ENCODE measurements at regions not wholly inside any gene's neighbourhood (a gene's known extent, or its start where the extent isn't known, plus 50 kb on each side); places are given as distances from the start of the nearest gene placed in this dataset.

DNA sequence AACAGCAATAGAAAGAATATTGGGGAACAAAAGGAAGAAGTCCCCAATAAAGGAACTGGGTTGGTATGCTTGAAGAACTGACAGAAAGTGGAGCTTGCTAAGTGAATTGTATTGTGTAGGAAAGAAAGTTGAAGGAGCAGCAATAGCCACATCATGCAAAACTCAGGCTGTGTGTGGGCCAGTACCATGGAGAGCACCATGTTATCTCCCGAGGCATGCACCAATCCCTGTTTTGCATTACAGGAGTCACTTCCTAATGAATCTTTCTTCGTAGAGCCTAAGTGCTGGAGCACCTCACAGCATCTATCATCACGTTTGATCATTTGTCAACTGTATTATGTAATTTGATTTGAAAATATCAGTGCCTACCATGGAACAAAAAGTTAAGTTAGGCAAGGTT is 137.7 kb upstream of the NMUR2 start:
- CTCF ChIA-PET, result interaction anchor here (0.6 kb wide), 1 partner anchor 574 kb away, joined by 3 read pairs; no protein-coding TSS in a partner anchor
- H3K4me3 Mint-ChIP-seq (ENCODE audit: low read depth, unreplicated experiment), result no peak overlapping the region
- H3K4me1 Mint-ChIP-seq (ENCODE audit: low read depth, unreplicated experiment), result no peaks in the 10 kb centered on the region
- TF ChIP-seq, protein P1, sequence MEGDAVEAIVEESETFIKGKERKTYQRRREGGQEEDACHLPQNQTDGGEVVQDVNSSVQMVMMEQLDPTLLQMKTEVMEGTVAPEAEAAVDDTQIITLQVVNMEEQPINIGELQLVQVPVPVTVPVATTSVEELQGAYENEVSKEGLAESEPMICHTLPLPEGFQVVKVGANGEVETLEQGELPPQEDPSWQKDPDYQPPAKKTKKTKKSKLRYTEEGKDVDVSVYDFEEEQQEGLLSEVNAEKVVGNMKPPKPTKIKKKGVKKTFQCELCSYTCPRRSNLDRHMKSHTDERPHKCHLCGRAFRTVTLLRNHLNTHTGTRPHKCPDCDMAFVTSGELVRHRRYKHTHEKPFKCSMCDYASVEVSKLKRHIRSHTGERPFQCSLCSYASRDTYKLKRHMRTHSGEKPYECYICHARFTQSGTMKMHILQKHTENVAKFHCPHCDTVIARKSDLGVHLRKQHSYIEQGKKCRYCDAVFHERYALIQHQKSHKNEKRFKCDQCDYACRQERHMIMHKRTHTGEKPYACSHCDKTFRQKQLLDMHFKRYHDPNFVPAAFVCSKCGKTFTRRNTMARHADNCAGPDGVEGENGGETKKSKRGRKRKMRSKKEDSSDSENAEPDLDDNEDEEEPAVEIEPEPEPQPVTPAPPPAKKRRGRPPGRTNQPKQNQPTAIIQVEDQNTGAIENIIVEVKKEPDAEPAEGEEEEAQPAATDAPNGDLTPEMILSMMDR (IDR thresholded peaks at IDR 0.05; ENCODE audit: unreplicated experiment), result no peak
- no peaks in the 10 kb centered on the region for H3K36me3 Mint-ChIP-seq (ENCODE audit: insufficient read depth, unreplicated experiment)
- H3K27me3 Mint-ChIP-seq (ENCODE audit: unreplicated experiment), result peaks cover 73% of the 10 kb centered on the region
- BruUV-seq (replicated peaks), result no TSS peak
- no peaks in the 10 kb centered on the region for H3K9me3 Mint-ChIP-seq (ENCODE audit: low read depth, unreplicated experiment)
- DNase-seq, result peak; percentile 12
- intact Hi-C loops (cut with micrococcal nuclease; ENCODE audit: unreplicated experiment), result no loop called here
- no peak overlapping the region for H3K27ac Mint-ChIP-seq (ENCODE audit: unreplicated experiment)

DNA sequence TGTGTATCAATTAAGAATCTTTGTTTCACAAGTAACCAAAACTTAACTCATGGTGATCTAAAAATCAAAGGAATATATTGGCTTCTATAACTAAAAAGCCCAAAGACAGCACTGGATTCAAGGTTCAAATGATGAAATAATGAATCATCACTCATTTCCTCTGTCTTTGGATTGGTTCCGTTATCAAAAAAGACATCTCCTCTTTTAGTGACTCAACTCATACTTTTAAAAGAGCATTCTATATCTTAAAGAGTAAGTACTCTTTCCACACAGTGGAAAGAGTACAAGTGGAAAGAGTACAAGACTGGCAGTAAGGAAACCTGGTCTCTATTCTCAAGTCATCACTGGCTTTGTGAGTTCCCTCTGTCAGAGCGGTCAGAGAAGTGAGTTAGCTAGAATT is 141.4 kb upstream of the NMUR2 start:
- Mint-ChIP-seq H3K27ac (ENCODE audit: unreplicated experiment) (no peak overlapping the region), H3K36me3 (ENCODE audit: insufficient read depth, unreplicated experiment) (no peaks in the 10 kb centered on the region), H3K27me3 (ENCODE audit: unreplicated experiment) (peaks cover 81% of the 10 kb centered on the region), H3K4me3 (ENCODE audit: low read depth, unreplicated experiment) (no peak overlapping the region), H3K9me3 (ENCODE audit: low read depth, unreplicated experiment) (no peaks in the 10 kb centered on the region), H3K4me1 (ENCODE audit: low read depth, unreplicated experiment) (no peaks in the 10 kb centered on the region)
- intact Hi-C loops (cut with micrococcal nuclease; ENCODE audit: unreplicated experiment), result no loop called here
- TF ChIP-seq, protein P1 (IDR thresholded peaks at IDR 0.05; ENCODE audit: unreplicated experiment), result no peak
- CTCF ChIA-PET, result no interaction called here
- BruUV-seq (replicated peaks), result no TSS peak
- DNase-seq, result no peak

DNA sequence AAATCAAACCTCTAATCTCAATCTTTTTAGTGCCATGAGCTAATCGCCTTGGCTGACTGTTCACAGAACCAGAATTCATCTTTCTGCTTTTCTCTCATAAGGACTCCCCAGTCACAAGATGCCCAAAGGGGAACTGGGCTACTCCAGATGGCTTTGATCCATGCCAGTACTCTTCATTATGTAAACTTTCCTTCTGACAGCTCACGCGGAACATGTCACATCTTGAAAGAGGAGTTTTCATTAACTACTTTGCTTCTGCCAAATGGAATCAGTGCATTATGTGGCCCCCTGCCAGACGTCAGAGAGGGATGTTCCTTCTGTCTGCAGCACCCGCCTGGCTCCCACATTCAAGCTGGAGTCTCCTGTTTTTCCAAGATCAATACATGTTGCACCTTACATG is 142.1 kb upstream of the NMUR2 start:
- intact Hi-C loops (cut with micrococcal nuclease; ENCODE audit: unreplicated experiment), result no loop called here
- CTCF ChIA-PET, result interaction anchor here (0.5 kb wide), 1 partner anchor 655 kb away, joined by 4 read pairs; no protein-coding TSS in a partner anchor
- Mint-ChIP-seq H3K27me3 (ENCODE audit: unreplicated experiment) (peaks cover 74% of the 10 kb centered on the region), H3K4me1 (ENCODE audit: low read depth, unreplicated experiment) (no peaks in the 10 kb centered on the region), H3K36me3 (ENCODE audit: insufficient read depth, unreplicated experiment) (no peaks in the 10 kb centered on the region), H3K9me3 (ENCODE audit: low read depth, unreplicated experiment) (no peaks in the 10 kb centered on the region), H3K4me3 (ENCODE audit: low read depth, unreplicated experiment) (no peak overlapping the region), H3K27ac (ENCODE audit: unreplicated experiment) (no peak overlapping the region)
- no TSS peak for BruUV-seq (replicated peaks)
- TF ChIP-seq, protein P1 (IDR thresholded peaks at IDR 0.05; ENCODE audit: unreplicated experiment), result no peak
- no peak for DNase-seq

DNA sequence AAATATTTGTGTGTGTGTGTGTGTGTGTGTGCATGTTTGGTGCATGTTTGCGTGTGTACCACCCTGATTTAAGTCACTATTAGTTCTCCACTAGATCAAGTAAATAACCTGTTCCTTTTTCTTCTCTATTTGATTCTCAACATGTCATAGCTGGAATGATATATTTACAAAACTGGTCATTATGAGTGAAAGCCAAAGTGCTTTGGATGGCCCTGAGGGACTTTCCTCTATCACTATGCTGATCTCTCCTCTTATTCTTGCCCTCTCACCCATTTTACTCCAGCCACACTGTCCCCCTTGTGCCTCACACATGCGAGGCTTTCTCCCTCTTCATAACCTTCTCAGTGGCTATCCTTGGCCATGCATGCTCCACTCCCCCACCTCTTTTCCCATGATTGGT is 144.6 kb upstream of the NMUR2 start:
- intact Hi-C loops (cut with micrococcal nuclease; ENCODE audit: unreplicated experiment), result no loop called here
- Mint-ChIP-seq H3K9me3 (ENCODE audit: low read depth, unreplicated experiment) (no peaks in the 10 kb centered on the region), H3K27me3 (ENCODE audit: unreplicated experiment) (peaks cover 49% of the 10 kb centered on the region), H3K4me1 (ENCODE audit: low read depth, unreplicated experiment) (no peaks in the 10 kb centered on the region), H3K27ac (ENCODE audit: unreplicated experiment) (no peak overlapping the region), H3K36me3 (ENCODE audit: insufficient read depth, unreplicated experiment) (no peaks in the 10 kb centered on the region), H3K4me3 (ENCODE audit: low read depth, unreplicated experiment) (no peak overlapping the region)
- no peak for DNase-seq
- CTCF ChIA-PET, result no interaction called here
- TF ChIP-seq, protein P1 (IDR thresholded peaks at IDR 0.05; ENCODE audit: unreplicated experiment), result no peak
- BruUV-seq (replicated peaks), result no TSS peak

All from Calu3 (cell line).